ENCODE measurements at regions not wholly inside any gene's neighbourhood (a gene's known extent, or its start where the extent isn't known, plus 50 kb on each side); places are given as distances from the start of the nearest gene placed in this dataset.

GRCh38 chr2:12050396-12050795, 304.0 kb downstream of the LPIN1 start:
- Mint-ChIP-seq H3K4me3 (no peak overlapping the region), H3K36me3 (peaks cover 9% of the 10 kb centered on the region), H3K27ac (no peak overlapping the region), H3K27me3 (no peaks in the 10 kb centered on the region), H3K9me3 (ENCODE audit: low read depth) (peaks cover 11% of the 10 kb centered on the region), H3K4me1 (ENCODE audit: low read depth) (peaks cover 42% of the 10 kb centered on the region)

- Mint-ChIP-seq H3K4me3 (no peak overlapping the region), H3K9me3 (ENCODE audit: low read depth) (peaks cover 11% of the 10 kb centered on the region), H3K36me3 (peaks cover 9% of the 10 kb centered on the region), H3K27ac (no peak overlapping the region), H3K27me3 (no peaks in the 10 kb centered on the region), H3K4me1 (ENCODE audit: low read depth) (peaks cover 32% of the 10 kb centered on the region)
These were observed 305.4 kb downstream of the LPIN1 start for GRCh38 chr2:12051831-12052230.

GRCh38 chr2:12052796-12053195, 306.4 kb downstream of the LPIN1 start:
- Mint-ChIP-seq H3K4me1 (ENCODE audit: low read depth) (peaks cover 32% of the 10 kb centered on the region), H3K36me3 (peaks cover 9% of the 10 kb centered on the region), H3K27ac (no peak overlapping the region), H3K27me3 (no peaks in the 10 kb centered on the region), H3K4me3 (no peak overlapping the region), H3K9me3 (ENCODE audit: low read depth) (peaks cover 11% of the 10 kb centered on the region)

- Mint-ChIP-seq H3K4me3 (no peak overlapping the region), H3K27ac (no peak overlapping the region), H3K4me1 (ENCODE audit: low read depth) (peaks cover 34% of the 10 kb centered on the region), H3K27me3 (no peaks in the 10 kb centered on the region), H3K36me3 (peaks cover 9% of the 10 kb centered on the region), H3K9me3 (ENCODE audit: low read depth) (peaks cover 11% of the 10 kb centered on the region)
These were observed 308.7 kb downstream of the LPIN1 start for GRCh38 chr2:12054956-12055618.

- Mint-ChIP-seq H3K27ac (peak overlapping the region; percentile 51), H3K36me3 (peaks cover 9% of the 10 kb centered on the region), H3K27me3 (no peaks in the 10 kb centered on the region), H3K4me1 (ENCODE audit: low read depth) (peaks cover 29% of the 10 kb centered on the region), H3K9me3 (ENCODE audit: low read depth) (peaks cover 11% of the 10 kb centered on the region), H3K4me3 (peak overlapping the region; percentile 33)
These were observed 311.2 kb downstream of the LPIN1 start for GRCh38 chr2:12057436-12058166.

- Mint-ChIP-seq H3K9me3 (ENCODE audit: low read depth) (peaks cover 3% of the 10 kb centered on the region), H3K27me3 (no peaks in the 10 kb centered on the region), H3K27ac (no peak overlapping the region), H3K4me3 (no peak overlapping the region), H3K4me1 (ENCODE audit: low read depth) (peaks cover 29% of the 10 kb centered on the region), H3K36me3 (no peaks in the 10 kb centered on the region)
These were observed 313.4 kb downstream of the LPIN1 start for GRCh38 chr2:12059616-12060441.

GRCh38 chr2:12060886-12061285, 314.5 kb downstream of the LPIN1 start:
- Mint-ChIP-seq H3K9me3 (ENCODE audit: low read depth) (peaks cover 3% of the 10 kb centered on the region), H3K4me3 (no peak overlapping the region), H3K27ac (no peak overlapping the region), H3K36me3 (no peaks in the 10 kb centered on the region), H3K27me3 (no peaks in the 10 kb centered on the region), H3K4me1 (ENCODE audit: low read depth) (peaks cover 29% of the 10 kb centered on the region)

- Mint-ChIP-seq H3K36me3 (no peaks in the 10 kb centered on the region), H3K27ac (no peak overlapping the region), H3K9me3 (ENCODE audit: low read depth) (peaks cover 3% of the 10 kb centered on the region), H3K4me1 (ENCODE audit: low read depth) (peaks cover 28% of the 10 kb centered on the region), H3K27me3 (no peaks in the 10 kb centered on the region), H3K4me3 (no peak overlapping the region)
These were observed 315.0 kb downstream of the LPIN1 start for GRCh38 chr2:12061286-12062052.

- Mint-ChIP-seq H3K4me1 (ENCODE audit: low read depth) (peaks cover 27% of the 10 kb centered on the region), H3K36me3 (no peaks in the 10 kb centered on the region), H3K27ac (no peak overlapping the region), H3K4me3 (no peak overlapping the region), H3K9me3 (ENCODE audit: low read depth) (peaks cover 3% of the 10 kb centered on the region), H3K27me3 (no peaks in the 10 kb centered on the region)
These were observed 315.6 kb downstream of the LPIN1 start for GRCh38 chr2:12062053-12062395.

- Mint-ChIP-seq H3K27me3 (no peaks in the 10 kb centered on the region), H3K36me3 (no peaks in the 10 kb centered on the region), H3K9me3 (ENCODE audit: low read depth) (peaks cover 3% of the 10 kb centered on the region), H3K4me3 (no peak overlapping the region), H3K27ac (no peak overlapping the region), H3K4me1 (ENCODE audit: low read depth) (peaks cover 16% of the 10 kb centered on the region)
These were observed 316.8 kb downstream of the LPIN1 start for GRCh38 chr2:12063210-12063609.

- Mint-ChIP-seq H3K27me3 (no peaks in the 10 kb centered on the region), H3K4me3 (no peak overlapping the region), H3K4me1 (ENCODE audit: low read depth) (peaks cover 10% of the 10 kb centered on the region), H3K36me3 (no peaks in the 10 kb centered on the region), H3K27ac (no peak overlapping the region), H3K9me3 (ENCODE audit: low read depth) (peaks cover 3% of the 10 kb centered on the region)
These were observed 317.7 kb downstream of the LPIN1 start for GRCh38 chr2:12064153-12064552.

- peaks cover 11% of the 10 kb centered on the region for H3K4me1 Mint-ChIP-seq (ENCODE audit: low read depth)
- H3K36me3 Mint-ChIP-seq = no peaks in the 10 kb centered on the region
- peaks cover 3% of the 10 kb centered on the region for H3K9me3 Mint-ChIP-seq (ENCODE audit: low read depth)
- no peak overlapping the region for H3K27ac Mint-ChIP-seq
- H3K27me3 Mint-ChIP-seq = no peaks in the 10 kb centered on the region
- no peak overlapping the region for H3K4me3 Mint-ChIP-seq
These were observed 319.7 kb downstream of the LPIN1 start for GRCh38 chr2:12066116-12066515.

- H3K27ac Mint-ChIP-seq = no peak overlapping the region
- H3K4me3 Mint-ChIP-seq = no peak overlapping the region
- H3K27me3 Mint-ChIP-seq = no peaks in the 10 kb centered on the region
- H3K36me3 Mint-ChIP-seq = no peaks in the 10 kb centered on the region
- H3K4me1 Mint-ChIP-seq (ENCODE audit: low read depth) = peaks cover 11% of the 10 kb centered on the region
- H3K9me3 Mint-ChIP-seq (ENCODE audit: low read depth) = peaks cover 3% of the 10 kb centered on the region
These were observed 320.6 kb downstream of the LPIN1 start for GRCh38 chr2:12066986-12067385.

- Mint-ChIP-seq H3K27me3 (no peaks in the 10 kb centered on the region), H3K36me3 (no peaks in the 10 kb centered on the region), H3K27ac (no peak overlapping the region), H3K4me3 (no peak overlapping the region), H3K9me3 (ENCODE audit: low read depth) (no peaks in the 10 kb centered on the region), H3K4me1 (ENCODE audit: low read depth) (peaks cover 11% of the 10 kb centered on the region)
These were observed 322.5 kb downstream of the LPIN1 start for GRCh38 chr2:12068796-12069538.

Data from activated naive CD8-positive, alpha-beta T cell (primary cell).